Mammary epithelial cell (primary cell): ENCODE measurements at regions not wholly inside any gene's neighbourhood (a gene's known extent, or its start where the extent isn't known, plus 50 kb on each side); places are given as distances from the start of the nearest gene placed in this dataset.

Experiments
- EZH2 ChIP-seq: IDR thresholded peaks from 2 replicates; pipeline ENCODE4 v1.6.1; 2012; ENCODE audit warnings: low read length, inconsistent platforms, borderline replicate concordance
- TF ChIP-seq, protein P1 (sequence below), 2 donors: IDR thresholded peaks in 1 of 2; conservative IDR thresholded peaks in 1 of 2; 2 replicates each; pipeline ENCODE4 v1.5.1; 2011 to 2012; ENCODE audit warnings: inconsistent platforms in 2 of 2, low read length in 2 of 2, mild to moderate bottlenecking in 2 of 2, control low read depth in 1 of 2, low read depth in 1 of 2; ENCODE audit not compliant: insufficient read depth in 1 of 2; ENCODE audit errors: extremely low read depth in 1 of 2

DNA sequence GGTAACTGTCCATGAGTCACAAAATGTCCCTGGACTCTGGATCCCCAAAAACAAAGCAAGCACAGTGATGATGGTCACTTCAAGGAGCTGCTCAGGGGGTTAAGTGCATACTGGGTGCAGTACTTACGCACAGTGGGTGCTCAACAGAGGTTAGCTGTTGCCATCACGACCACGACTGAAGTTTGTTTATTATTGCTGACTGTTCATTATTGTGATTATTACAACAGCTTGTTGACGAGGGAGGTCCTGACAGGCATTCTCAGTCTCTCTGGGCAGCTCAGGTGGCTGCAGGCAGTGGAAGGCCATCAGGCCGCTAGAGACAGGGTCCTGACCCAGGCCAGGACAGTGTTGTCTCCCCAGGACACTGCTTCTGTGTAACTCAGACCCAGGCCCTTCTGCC, 418.8 kb downstream of the SHANK2 start:
- TF ChIP-seq, protein P1, sequence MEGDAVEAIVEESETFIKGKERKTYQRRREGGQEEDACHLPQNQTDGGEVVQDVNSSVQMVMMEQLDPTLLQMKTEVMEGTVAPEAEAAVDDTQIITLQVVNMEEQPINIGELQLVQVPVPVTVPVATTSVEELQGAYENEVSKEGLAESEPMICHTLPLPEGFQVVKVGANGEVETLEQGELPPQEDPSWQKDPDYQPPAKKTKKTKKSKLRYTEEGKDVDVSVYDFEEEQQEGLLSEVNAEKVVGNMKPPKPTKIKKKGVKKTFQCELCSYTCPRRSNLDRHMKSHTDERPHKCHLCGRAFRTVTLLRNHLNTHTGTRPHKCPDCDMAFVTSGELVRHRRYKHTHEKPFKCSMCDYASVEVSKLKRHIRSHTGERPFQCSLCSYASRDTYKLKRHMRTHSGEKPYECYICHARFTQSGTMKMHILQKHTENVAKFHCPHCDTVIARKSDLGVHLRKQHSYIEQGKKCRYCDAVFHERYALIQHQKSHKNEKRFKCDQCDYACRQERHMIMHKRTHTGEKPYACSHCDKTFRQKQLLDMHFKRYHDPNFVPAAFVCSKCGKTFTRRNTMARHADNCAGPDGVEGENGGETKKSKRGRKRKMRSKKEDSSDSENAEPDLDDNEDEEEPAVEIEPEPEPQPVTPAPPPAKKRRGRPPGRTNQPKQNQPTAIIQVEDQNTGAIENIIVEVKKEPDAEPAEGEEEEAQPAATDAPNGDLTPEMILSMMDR (conservative IDR thresholded peaks at IDR 0.05 in 1 of 2, IDR thresholded peaks at IDR 0.05 in 1 of 2; ENCODE audit: extremely low read depth in 1 of 2, insufficient read depth in 1 of 2, low read depth in 1 of 2, low read length in 2 of 2) = no peak
- no peak for TF ChIP-seq EZH2
